GM12891 (cell line): ENCODE measurements at regions not wholly inside any gene's neighbourhood (a gene's known extent, or its start where the extent isn't known, plus 50 kb on each side); places are given as distances from the start of the nearest gene placed in this dataset.

Experiments used
- PAX5 ChIP-seq: IDR thresholded peaks from 2 replicates; pipeline ENCODE4 v1.6.1; 2011; ENCODE audit warnings: low read length, moderate library complexity, mild to moderate bottlenecking; ENCODE audit not compliant: insufficient read depth, severe bottlenecking
- POLR2A ChIP-seq: IDR thresholded peaks from 2 replicates; pipeline ENCODE4 v1.6.1; 2011; ENCODE audit warnings: low read depth, low read length, control low read depth
- POLR2AphosphoS5 ChIP-seq: IDR thresholded peaks from 2 replicates; pipeline ENCODE4 v1.6.1; 2011; ENCODE audit warnings: low read depth, low read length, control low read depth
- POU2F2 ChIP-seq: IDR thresholded peaks from 2 replicates; pipeline ENCODE4 v1.6.1; 2011; ENCODE audit warnings: low read depth, mild to moderate bottlenecking, control low read depth, low read length, moderate library complexity
- SPI1 ChIP-seq: IDR thresholded peaks from 2 replicates; pipeline ENCODE4 v1.6.1; 2011; ENCODE audit warnings: low read depth, low read length, control low read depth
- TAF1 ChIP-seq: IDR thresholded peaks from 2 replicates; pipeline ENCODE4 v1.6.1; 2011; ENCODE audit warnings: low read depth, low read length, control low read depth

DNA sequence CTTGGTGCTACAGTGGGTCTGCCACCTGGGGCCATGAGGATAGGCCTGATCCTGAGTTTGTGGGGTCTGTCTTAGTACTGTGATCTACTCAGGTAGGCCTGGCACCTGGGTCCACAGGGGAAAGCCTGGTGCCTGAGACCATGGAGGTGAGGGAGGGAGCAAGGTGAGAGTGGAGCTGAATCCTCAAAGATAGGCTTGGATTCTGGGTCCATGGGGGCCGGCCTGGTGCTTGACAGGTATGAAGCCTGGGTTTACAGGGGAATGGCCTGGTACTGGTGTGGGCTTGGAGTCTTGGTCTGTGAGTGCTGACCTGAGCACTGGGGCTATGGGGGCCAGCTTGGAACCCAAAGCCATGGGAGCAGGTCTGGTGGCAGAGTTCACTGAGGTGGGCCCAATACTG, 439.2 kb upstream of the SMARCA2 start:
- TF ChIP-seq TAF1 (no peak), SPI1 (no peak), POLR2A (no peak), POLR2AphosphoS5 (no peak), POU2F2 (no peak), PAX5 (no peak)
